ENCODE measurements at regions not wholly inside any gene's neighbourhood (a gene's known extent, or its start where the extent isn't known, plus 50 kb on each side); places are given as distances from the start of the nearest gene placed in this dataset.
"Not testable (repeated sequence)": the region's sequence is repeated elsewhere in the genome, so short reads cannot be mapped to it uniquely, and the experiment has no call there.

DNA sequence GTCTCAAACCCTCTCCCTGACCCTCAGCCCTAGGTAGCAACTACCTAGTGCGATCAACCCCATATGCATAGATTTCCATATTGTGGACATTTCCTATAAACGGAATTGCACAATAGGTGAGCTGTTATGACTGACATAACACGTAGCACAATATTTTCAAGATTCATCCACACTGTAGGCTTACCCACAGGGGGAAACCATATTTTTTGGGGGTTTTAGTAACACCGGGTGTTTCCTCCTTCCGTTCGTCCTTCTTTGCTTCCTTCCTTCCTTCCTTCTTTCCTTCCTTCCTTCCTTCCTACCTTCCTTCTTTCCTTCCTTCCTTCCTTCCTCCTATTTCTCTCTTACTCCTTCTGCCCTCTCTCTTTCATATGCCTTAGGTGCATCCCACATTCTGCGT, 524.2 kb downstream of the CWH43 start:
- in situ Hi-C loops (cut with HindIII; ENCODE audit: low pct_unique_long_range_greater_than_20kb, low sequenced_read_pairs) = not testable (repeated sequence)

DNA sequence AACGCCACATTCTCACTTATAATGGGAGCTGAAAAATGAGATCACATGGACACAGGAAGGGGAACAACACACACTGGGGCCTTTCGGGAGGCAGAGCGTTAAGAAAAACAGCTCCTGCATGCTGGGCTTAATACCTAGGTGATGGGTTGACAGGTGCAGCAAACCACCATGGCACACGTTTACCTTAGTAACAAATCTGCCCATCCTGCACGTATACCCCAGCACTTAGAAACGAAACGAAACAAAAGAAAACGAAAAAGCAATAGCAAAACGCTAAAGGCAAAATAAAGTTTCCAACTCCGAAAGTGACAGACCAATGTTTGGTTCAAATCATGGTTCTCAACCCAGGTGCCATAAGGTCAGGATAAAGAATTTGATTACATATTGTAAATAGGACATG, 525.3 kb downstream of the CWH43 start:
- in situ Hi-C loops (cut with HindIII; ENCODE audit: low pct_unique_long_range_greater_than_20kb, low sequenced_read_pairs) = not testable (repeated sequence)
- peak; percentile 13 for DNase-seq (ENCODE audit: low read depth, low spot score)

More for the DNA sequence above, 524.2 kb downstream of the CWH43 start:
- peak; percentile 2 for DNase-seq (ENCODE audit: low read depth, low spot score)

DNA sequence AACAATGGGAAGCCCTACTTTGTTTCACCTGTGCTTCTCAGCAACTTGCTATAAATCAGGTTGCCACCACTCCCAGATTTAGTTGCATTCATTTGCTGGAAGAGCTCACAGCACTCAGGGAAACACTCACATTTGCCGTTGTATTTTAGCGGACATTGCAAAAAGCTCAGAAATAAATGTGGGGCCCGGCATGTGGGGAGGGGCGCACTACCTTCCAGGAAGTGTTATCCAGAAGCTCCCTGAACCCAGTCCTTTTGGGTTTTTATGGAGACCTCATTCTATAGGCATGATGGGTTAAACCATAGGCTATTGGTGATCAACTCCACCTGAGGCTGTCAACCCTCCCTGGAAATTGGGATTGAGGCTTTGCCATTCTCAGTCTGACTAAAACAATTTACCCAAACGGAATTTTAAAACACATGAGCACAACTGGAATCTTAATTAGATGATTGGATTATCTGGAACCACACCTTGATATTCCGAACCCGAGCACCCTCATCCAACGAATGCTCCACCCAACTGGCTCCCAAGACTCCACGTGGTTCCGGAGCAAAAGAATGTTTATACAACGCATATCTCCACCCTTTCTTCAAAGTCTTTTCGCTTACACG, 525.9 kb downstream of the CWH43 start:
- peak; percentile 11 for DNase-seq (ENCODE audit: low read depth, low spot score)
- in situ Hi-C loops (cut with HindIII; ENCODE audit: low pct_unique_long_range_greater_than_20kb, low sequenced_read_pairs) = not testable (repeated sequence)

DNA sequence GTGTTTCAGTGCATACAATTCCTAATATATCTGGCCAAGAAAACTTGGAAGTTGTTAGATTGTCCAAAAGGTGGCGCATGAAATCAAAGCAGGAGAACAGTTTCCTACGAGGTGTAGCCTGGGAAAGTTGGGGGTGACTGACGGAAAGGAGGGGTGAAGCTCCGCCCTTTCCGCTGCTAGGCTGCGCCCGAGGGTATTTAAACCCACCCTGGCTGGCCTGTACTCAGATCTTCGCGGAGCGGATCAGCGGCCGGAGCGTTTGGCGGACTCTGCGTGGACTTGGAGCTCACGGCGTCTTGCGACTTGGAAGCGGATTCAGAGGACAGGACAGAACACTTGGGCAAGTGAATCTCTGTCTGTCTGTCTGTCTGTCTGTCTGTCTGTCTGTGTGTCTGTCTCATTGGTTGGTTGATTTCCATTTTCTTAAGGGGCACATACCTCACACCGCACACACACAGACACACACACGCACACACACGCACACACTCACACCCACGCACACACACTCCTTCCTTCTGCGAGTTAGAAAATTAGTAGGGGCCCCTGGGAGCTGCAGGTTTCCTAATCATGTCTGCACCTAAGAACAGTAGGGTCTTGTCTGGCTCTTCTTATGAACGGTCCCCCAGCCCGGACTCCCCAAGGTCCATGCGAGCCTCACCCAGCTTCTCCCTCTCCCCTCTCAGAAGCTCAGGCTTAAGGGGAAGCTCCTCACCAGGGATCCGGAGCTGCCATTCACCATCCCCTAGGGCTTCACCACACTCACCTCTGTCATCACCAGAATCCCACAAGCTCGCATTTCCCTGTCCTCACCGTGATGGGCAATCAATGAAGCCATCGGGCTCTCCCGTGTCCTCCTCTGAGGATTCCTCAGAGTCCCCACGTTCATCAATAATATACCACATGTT, 526.8 kb downstream of the CWH43 start:
- in situ Hi-C loops (cut with HindIII; ENCODE audit: low pct_unique_long_range_greater_than_20kb, low sequenced_read_pairs) = not testable (repeated sequence)

DNA sequence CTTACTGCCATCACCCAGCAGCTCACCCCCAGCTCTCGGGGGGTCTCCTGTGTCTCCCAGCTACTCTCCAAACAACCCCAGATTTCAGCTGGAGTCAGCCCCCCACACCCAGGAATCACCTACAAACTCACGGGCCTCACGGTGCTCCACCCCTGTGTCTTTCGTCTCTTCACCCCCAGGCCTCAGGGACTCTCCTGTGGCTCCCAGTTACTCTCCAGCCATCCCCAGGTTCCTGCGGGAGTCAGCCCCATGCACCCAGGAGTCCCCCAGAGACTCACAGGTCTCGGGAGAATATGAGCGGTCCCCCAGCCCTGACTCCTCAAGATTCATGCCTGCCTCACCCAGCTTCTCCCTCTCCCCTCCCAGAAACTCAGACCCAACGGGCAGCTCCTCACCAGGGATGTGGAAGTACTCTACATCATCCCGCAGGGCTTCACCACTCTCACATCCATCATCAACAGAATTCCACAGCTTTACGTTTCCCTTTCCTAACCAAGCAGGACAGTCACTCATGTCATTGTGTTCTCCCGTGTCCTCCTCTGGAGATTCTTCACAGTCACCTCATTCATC, 527.6 kb downstream of the CWH43 start:
- in situ Hi-C loops (cut with HindIII; ENCODE audit: low pct_unique_long_range_greater_than_20kb, low sequenced_read_pairs); DNase-seq (ENCODE audit: low read depth, low spot score): not testable (repeated sequence)

More for the DNA sequence above, 526.8 kb downstream of the CWH43 start:
- peak; percentile 68 for DNase-seq (ENCODE audit: low read depth, low spot score)

DNA sequence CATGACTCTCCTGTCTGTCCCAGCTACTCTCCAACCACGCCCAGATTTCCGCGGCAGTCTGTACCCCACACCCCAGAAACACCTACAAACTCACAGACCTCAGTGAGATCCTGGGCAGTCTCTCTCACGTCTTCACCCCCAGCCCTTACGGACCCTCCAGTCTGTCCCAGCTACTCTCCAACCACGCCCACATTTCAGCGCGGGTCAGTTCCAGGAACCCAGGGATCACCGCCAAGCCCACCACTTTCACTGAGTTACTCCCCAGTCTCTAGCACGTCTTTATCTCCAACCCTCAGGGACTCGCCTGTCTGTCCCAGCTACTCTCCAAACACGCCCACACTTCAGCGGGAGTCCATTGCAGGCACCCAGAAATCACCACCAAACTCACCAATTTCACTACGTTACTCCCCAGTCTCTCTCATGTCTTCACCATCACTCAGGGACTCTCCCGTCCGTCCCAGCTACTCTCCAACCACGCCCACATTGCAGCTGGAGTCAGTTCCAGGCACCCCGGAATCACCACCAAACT, 528.2 kb downstream of the CWH43 start:
- DNase-seq (ENCODE audit: low read depth, low spot score) = peak; percentile 8

DNA sequence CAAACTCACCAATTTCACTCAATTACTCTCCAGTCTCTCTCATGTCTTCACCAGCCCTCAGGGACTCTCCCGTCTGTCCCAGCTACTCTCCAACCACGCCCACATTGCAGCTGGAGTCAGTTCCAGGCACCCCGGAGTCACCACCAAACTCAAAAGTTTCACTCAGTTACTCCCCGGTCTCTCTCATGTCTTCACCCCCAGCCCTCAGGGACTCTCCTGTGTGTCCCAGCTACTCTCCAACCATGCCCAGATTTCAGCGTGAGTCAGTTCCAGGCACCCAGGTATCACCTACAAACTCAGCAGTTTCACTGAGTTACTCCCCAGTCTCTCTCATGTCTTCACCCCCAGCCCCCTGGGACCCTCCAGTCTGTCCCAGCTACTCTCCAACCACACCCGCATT, 528.8 kb downstream of the CWH43 start:
- in situ Hi-C loops (cut with HindIII; ENCODE audit: low pct_unique_long_range_greater_than_20kb, low sequenced_read_pairs); DNase-seq (ENCODE audit: low read depth, low spot score): not testable (repeated sequence)

More for the DNA sequence above, 528.2 kb downstream of the CWH43 start:
- in situ Hi-C loops (cut with HindIII; ENCODE audit: low pct_unique_long_range_greater_than_20kb, low sequenced_read_pairs) = not testable (repeated sequence)

DNA sequence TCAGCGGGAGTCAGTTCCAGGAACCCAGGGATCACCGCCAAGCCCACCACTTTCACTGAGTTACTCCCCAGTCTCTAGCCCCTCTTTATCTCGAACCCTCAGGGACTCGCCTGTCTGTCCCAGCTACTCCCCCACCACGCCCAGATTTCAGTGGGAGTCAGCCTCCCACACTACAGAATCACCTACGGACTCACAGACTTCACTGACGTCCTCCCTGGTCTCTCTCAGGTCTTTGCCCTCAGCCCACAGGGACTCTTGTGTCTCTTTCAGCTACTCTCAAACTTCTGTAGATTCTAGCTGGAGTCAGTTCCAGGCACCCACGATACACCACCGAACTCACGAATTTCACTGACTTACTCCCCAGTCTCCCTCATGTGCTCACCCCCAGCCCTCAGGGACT, 529.2 kb downstream of the CWH43 start:
- DNase-seq (ENCODE audit: low read depth, low spot score); in situ Hi-C loops (cut with HindIII; ENCODE audit: low pct_unique_long_range_greater_than_20kb, low sequenced_read_pairs): not testable (repeated sequence)

DNA sequence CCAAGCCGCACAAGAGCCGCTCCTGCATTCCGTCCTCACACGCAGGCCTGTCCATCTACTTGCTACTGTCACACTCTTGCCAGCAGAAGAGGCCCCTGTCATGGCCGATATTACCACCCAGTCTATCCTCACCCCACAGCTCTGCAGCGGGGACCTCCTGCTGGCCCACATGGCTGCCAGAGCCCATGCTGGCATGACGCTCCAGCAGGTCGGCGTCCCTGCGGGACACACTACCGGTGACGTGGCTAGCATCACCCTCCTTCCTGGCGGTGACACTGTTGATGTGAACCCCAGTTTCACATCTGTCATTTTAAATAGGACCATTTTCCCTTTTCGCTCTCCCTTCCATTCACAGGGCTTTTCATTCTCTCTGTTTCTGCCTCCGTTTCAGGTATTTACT, 530.0 kb downstream of the CWH43 start:
- in situ Hi-C loops (cut with HindIII; ENCODE audit: low pct_unique_long_range_greater_than_20kb, low sequenced_read_pairs); DNase-seq (ENCODE audit: low read depth, low spot score): not testable (repeated sequence)

DNA sequence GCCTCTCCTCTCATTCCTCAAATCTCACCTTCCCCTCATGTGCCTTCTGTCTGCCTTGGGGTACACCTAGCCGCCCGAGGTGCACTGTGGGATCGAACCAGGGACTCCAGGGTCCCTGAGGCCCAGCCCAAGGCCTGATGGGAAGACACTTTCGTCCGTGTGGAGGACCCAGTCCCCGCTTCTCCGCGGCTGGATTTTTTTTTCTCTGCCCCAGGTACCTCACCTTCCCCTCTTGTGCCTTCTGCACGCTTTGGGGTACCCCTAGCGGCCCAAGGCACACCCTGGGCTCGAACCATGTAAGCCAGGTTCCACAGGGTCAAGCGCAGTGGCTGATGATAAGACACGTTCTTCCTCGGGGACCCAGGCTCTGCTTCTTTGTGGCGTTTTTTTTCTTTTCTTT, 530.7 kb downstream of the CWH43 start:
- DNase-seq (ENCODE audit: low read depth, low spot score) = no peak
- in situ Hi-C loops (cut with HindIII; ENCODE audit: low pct_unique_long_range_greater_than_20kb, low sequenced_read_pairs) = no loop called here

DNA sequence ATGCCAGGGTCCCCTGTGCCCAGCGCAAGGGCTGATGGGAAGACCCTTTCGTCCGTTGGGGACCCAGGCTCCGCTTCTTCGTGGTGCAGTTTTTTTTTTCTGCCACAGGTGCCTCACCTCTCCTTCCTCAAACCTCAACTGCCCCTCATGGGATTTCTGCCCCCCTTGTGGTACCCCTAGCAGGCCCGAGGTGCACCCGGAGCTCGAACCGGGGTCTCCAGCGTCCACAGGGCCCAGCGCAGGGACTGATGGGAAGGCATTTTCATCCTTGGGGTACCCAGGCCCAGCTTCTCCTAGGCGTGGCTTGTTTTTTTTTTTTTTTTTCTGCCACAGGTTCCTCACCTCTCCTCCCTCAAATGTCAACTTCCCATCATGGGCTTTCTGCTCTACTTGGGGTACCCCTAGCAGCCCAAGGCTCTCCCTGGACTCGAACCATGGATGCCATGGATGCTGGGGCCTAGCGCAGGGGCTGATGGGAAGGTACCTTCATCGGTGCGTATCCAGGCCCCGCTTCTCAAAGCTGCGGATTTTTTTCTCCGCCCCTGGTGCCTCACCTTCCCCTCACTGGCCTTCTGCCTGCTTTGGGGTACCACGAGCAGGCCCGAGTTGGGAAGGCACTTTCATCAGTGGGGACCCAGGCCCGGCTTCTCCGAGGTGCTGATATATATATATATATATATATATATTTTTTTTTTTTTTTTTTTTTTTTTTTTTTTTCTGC, 531.6 kb downstream of the CWH43 start:
- DNase-seq (ENCODE audit: low read depth, low spot score); in situ Hi-C loops (cut with HindIII; ENCODE audit: low pct_unique_long_range_greater_than_20kb, low sequenced_read_pairs): not testable (repeated sequence)

DNA sequence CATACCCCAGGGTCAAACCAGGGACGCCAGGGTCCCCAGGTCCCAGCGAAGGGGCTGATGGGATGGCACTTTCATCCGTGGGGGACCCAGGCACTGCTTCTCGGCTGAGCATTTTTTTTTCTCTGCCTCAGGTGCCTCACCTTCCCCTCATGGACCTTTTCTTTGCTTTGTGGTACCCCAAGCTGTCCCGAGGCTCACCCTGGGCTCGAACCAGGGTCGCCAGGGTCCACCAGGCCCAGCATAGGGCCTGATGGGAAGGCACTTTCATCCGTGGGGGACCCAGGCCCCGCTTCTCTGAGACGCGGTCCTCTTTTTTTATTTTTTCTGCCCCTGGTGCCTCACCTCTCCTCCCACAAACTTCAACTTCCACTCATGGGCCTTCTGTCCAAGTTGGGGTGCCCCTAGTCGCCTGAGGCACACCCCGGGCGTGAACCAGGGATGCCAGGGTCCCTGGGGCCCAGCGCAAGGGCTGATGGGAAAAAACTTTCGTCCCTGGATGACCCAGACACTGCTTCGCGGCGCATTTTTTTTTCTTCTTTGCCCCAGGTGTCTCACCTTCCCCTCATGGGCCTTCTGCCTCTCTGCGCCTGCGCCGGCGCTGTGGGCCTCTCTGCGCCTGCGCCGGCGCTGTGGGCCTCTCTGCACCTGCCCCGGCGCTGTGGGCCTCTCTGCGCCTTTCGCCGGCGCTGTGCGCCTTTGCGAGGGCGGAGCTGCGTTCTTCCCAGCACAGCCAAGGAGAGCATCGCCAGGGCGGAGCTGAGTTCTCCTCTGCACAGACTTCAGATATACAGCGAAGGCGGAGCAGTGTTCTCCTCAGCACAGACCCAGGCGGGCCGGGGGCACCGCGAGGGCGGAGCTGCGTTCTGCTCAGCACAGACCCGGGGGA, 533.3 kb downstream of the CWH43 start:
- in situ Hi-C loops (cut with HindIII; ENCODE audit: low pct_unique_long_range_greater_than_20kb, low sequenced_read_pairs) = not testable (repeated sequence)
- peak; percentile 7 for DNase-seq (ENCODE audit: low read depth, low spot score)

DNA sequence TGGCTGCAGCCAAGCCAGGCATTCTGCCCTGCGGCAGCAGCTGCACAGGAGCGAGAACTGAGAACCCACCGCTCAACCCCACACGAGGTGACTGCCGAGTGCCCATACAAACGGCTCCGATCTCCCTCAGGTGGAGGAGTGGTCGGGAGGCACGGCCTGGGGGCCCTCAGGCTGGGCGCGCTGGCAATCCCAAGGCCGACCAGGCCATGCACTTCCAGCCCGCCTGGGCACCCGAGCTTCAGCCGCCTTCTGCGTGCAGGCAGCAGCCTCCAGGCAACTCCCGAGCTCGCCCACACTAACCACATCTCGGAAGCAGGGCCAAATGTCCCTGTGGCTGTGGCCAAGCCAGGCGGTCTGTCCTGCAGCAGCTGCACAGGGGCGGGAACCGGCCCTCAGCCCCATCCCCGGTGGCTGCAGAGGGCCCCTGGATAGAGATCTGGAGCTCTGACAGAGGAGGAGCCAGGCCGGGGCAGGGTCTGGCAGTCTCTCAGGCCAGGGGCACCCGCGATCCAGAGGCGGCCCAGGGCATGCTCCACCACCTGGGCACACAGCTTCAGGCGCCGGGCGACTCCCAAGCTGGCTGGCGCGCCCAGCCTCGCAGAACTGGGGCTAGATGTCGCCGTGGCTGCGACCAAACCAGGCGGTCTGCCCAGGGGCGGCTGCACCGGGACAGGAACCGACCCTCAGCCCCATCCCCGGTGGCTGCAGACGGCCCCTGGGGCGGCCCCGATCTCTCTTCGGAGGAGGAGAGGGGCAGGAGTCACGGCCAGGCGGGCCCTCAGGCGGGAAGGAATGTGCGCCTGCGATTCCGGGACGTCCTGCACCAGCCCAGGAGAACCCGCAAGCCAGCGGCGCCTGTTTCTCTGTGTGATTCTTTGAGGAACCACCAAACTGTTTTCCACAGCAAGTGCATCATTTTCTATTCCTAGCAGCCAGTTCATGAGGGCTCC, 538.0 kb downstream of the CWH43 start:
- in situ Hi-C loops (cut with HindIII; ENCODE audit: low pct_unique_long_range_greater_than_20kb, low sequenced_read_pairs); DNase-seq (ENCODE audit: low read depth, low spot score): not testable (repeated sequence)

DNA sequence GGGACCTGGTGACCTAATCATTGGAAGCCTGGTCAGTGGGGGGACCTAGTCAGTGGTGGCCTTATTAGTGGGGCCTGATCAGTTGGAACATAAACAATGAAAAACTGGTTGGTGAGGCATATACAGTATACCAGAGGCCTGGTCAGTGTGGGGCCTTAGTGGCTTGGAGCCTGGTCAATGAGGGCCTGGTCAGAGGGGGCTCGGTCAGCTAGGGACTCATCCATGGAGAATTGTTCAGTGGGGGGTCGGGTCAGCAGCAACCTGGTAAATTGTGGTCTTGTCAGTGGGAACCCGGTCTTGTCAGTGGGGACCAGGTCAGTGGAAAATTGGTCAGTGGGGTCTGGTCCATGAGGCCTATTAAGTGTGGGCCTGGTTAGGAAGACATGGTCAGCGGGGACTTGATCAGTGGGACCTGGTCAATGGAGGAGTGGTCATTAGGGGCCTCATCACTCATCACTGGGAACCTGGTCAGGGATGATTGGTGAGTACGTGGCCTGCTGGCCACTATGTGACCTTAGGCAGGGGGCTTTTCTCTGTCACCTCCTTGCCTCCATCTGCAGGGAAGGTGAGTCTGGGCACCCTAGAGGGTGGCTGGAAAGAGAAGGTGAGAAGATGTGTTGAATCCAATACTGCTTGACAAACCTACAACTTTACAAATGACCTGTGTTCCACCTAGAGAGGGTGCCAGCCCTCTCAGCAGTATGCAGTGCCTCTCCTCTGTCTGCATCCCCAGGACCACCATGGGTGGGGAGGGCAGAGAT, 573.0 kb downstream of the CWH43 start:
- DNase-seq (ENCODE audit: low read depth, low spot score); in situ Hi-C loops (cut with HindIII; ENCODE audit: low pct_unique_long_range_greater_than_20kb, low sequenced_read_pairs): not testable (repeated sequence)
